Fibroblast of lung (primary cell): ENCODE measurements at regions not wholly inside any gene's neighbourhood (a gene's known extent, or its start where the extent isn't known, plus 50 kb on each side); places are given as distances from the start of the nearest gene placed in this dataset.

Source experiments
- DNase-seq, 2 donors: peaks; one replicate each; pipeline versions ENCODE4 v3.0.0 to v3.0.0-alpha.2; 2010; ENCODE audit warnings: low read depth in 2 of 2
- H2AFZ ChIP-seq: 2 replicates; pipeline ENCODE4 v1.5.1; 2012; ENCODE audit warnings: low read length, control low read depth, inconsistent platforms
- H3K27ac ChIP-seq: 2 replicates; pipeline ENCODE4 v1.5.1; 2011; ENCODE audit warnings: low read length, control low read depth; ENCODE audit not compliant: insufficient read depth
- H3K27me3 ChIP-seq: 2 replicates; pipeline ENCODE4 v1.5.1; 2011; ENCODE audit warnings: mild to moderate bottlenecking, low read length; ENCODE audit not compliant: control insufficient read depth, insufficient read depth
- H3K36me3 ChIP-seq: 2 replicates; pipeline ENCODE4 v1.5.1; 2011; ENCODE audit warnings: low read length; ENCODE audit not compliant: control insufficient read depth, insufficient read depth
- H3K4me1 ChIP-seq: 2 replicates; pipeline ENCODE4 v1.5.1; 2011; ENCODE audit warnings: low read length; ENCODE audit not compliant: control insufficient read depth, insufficient read depth; ENCODE audit errors: extremely low read depth
- H3K4me2 ChIP-seq: 2 replicates; pipeline ENCODE4 v1.5.1; 2011; ENCODE audit warnings: low read length, control low read depth; ENCODE audit not compliant: insufficient read depth; ENCODE audit errors: extremely low read depth
- H3K4me3 ChIP-seq, 4 experiments: fragments of 200-600 bp in 1 of 4; sonication (generic) in 1 of 4; replicated peaks in 1 of 4; 2 replicates each; pipeline ENCODE4 v1.5.1; 2011 to 2016; ENCODE audit warnings: low read length in 4 of 4, low read depth in 3 of 4, mild to moderate bottlenecking in 3 of 4, control low read depth in 2 of 4, inconsistent platforms in 1 of 4, mixed read lengths in 1 of 4; ENCODE audit not compliant: insufficient read depth in 1 of 4; ENCODE audit errors: control extremely low read depth in 1 of 4
- H3K79me2 ChIP-seq: 2 replicates; pipeline ENCODE4 v1.5.1; 2012; ENCODE audit warnings: mild to moderate bottlenecking, low read length, inconsistent platforms; ENCODE audit not compliant: control insufficient read depth, insufficient read depth
- H3K9ac ChIP-seq: 2 replicates; pipeline ENCODE4 v1.5.1; 2011; ENCODE audit warnings: mild to moderate bottlenecking, low read length, control low read depth; ENCODE audit not compliant: insufficient read depth
- H3K9me3 ChIP-seq: 2 replicates; pipeline ENCODE4 v1.5.1; 2012; ENCODE audit warnings: low read depth, low read length; ENCODE audit not compliant: control insufficient read depth, insufficient read depth
- H4K20me1 ChIP-seq: 2 replicates; pipeline ENCODE4 v1.5.1; 2011; ENCODE audit warnings: low read length; ENCODE audit not compliant: control insufficient read depth, insufficient read depth; ENCODE audit errors: extremely low read depth
- EZH2 ChIP-seq: IDR thresholded peaks from 2 replicates; pipeline ENCODE4 v1.5.1; 2012; ENCODE audit warnings: low read length, control low read depth, mild to moderate bottlenecking; ENCODE audit errors: missing control alignments
- TF ChIP-seq, protein P1 (sequence below), 2 donors: IDR thresholded peaks in 1 of 2; conservative IDR thresholded peaks in 1 of 2; 1 replicate in 1 of 2; 2 replicates in 1 of 2; pipeline ENCODE4 v1.5.1; 2011 to 2012; ENCODE audit warnings: low read length in 2 of 2, control low read depth in 1 of 2, inconsistent platforms in 1 of 2, low read depth in 1 of 2, mild to moderate bottlenecking in 1 of 2

DNA sequence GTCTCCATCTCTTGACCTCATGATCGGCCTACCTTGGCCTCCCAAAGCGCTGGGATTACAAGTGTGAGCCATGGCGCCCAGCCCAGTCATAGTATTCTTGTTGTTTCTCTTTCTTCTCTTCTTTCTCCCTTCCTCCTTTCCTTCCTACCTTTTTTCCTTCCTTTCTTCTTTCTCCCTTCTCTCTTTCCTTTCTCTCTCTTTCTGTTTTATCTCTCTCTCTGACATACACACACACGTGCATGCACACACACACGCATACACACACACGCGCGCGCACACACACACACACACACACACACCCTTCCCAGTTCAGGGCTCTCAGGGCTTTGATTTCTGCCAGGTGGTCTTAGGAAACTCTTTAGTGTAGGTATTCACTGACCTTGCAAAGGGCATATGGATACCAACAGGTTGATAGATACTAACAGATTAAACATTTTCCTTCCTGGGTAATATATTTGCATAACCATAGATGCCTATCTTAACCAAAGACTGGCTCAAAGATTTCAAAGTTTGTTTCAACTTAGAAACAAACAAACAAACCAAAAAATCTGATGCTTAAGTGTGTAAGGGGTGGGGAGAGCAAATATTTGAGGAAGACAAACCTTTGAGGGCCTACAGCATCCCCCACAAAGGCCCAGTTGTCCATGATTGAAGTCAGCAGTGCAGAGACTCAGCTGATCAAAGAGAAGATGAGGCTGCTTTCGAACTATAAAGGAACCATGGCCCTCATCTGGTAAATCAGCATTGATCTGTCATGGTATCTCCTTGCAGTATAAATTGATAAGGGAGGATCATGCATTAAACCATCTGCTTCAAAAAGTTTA, 288.2 kb upstream of the SEMA6A start:
- Histone ChIP-seq H3K27ac (no peak overlapping the region), H3K4me3 (no peak overlapping the region), H3K4me2 (no peak overlapping the region), H4K20me1 (no peaks in the 10 kb centered on the region), H3K36me3 (no peaks in the 10 kb centered on the region), H3K9me3 (no peaks in the 10 kb centered on the region), H3K4me1 (no peaks in the 10 kb centered on the region), H3K9ac (no peak overlapping the region), H3K27me3 (no peaks in the 10 kb centered on the region), H3K79me2 (no peaks in the 10 kb centered on the region), H2AFZ (no peak overlapping the region)
- TF ChIP-seq, protein P1, sequence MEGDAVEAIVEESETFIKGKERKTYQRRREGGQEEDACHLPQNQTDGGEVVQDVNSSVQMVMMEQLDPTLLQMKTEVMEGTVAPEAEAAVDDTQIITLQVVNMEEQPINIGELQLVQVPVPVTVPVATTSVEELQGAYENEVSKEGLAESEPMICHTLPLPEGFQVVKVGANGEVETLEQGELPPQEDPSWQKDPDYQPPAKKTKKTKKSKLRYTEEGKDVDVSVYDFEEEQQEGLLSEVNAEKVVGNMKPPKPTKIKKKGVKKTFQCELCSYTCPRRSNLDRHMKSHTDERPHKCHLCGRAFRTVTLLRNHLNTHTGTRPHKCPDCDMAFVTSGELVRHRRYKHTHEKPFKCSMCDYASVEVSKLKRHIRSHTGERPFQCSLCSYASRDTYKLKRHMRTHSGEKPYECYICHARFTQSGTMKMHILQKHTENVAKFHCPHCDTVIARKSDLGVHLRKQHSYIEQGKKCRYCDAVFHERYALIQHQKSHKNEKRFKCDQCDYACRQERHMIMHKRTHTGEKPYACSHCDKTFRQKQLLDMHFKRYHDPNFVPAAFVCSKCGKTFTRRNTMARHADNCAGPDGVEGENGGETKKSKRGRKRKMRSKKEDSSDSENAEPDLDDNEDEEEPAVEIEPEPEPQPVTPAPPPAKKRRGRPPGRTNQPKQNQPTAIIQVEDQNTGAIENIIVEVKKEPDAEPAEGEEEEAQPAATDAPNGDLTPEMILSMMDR (conservative IDR thresholded peaks at IDR 0.05 in 1 of 2, IDR thresholded peaks at IDR 0.05 in 1 of 2; ENCODE audit: low read depth in 1 of 2, low read length in 2 of 2) = no peak
- no peak for TF ChIP-seq EZH2
- no peak for DNase-seq

DNA sequence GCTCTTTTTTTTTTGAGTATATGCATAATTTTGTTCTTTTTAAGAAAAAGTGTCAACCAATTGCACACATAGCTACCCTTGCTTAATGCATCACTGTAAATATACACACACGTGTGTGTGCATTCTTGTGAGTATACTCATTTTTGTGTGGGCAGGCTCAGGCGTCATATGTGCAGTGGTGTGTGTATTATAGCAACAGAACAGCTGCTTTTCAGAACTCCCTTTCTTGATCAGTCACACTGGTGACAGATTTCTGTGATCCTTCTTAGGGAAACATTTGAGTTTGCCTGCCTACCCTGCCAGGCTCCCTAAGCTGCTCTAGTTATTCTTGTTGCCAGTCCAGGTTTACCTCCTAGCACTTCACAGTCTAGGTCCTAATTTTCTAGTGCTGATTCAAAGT, 287.0 kb upstream of the SEMA6A start:
- no peak overlapping the region for H2AFZ ChIP-seq
- H3K79me2 ChIP-seq = no peaks in the 10 kb centered on the region
- H4K20me1 ChIP-seq = no peaks in the 10 kb centered on the region
- DNase-seq = no peak
- no peak overlapping the region for H3K9ac ChIP-seq
- no peak overlapping the region for H3K27ac ChIP-seq
- no peak overlapping the region for H3K4me2 ChIP-seq
- H3K36me3 ChIP-seq = no peaks in the 10 kb centered on the region
- H3K4me3 ChIP-seq = no peak overlapping the region
- H3K9me3 ChIP-seq = no peaks in the 10 kb centered on the region
- no peak for TF ChIP-seq EZH2
- TF ChIP-seq, protein P1 (conservative IDR thresholded peaks at IDR 0.05 in 1 of 2, IDR thresholded peaks at IDR 0.05 in 1 of 2; ENCODE audit: low read depth in 1 of 2, low read length in 2 of 2) = no peak
- H3K27me3 ChIP-seq = no peaks in the 10 kb centered on the region
- no peaks in the 10 kb centered on the region for H3K4me1 ChIP-seq

DNA sequence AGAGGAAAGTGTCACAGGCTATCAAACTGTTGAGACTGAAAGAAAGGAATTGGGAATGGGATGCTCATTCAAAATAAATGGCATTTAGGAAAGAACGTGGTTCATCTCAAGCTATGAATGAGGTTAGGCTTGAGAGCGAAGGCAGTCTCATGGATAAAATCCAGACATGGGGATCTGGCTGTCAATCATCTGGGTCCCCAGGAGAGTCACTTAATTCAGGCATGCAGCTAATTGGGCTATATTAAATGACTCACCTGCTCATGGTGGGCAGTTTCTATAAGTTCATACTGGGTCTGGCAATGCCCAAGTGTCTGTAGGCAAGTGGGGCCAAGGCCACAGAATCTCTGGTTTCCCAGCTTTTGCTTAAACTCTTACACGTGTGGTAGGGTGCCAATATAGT, 286.5 kb upstream of the SEMA6A start:
- no peaks in the 10 kb centered on the region for H3K79me2 ChIP-seq
- TF ChIP-seq EZH2 = no peak
- TF ChIP-seq, protein P1 (conservative IDR thresholded peaks at IDR 0.05 in 1 of 2, IDR thresholded peaks at IDR 0.05 in 1 of 2; ENCODE audit: low read depth in 1 of 2, low read length in 2 of 2) = no peak
- H3K4me2 ChIP-seq = no peak overlapping the region
- H3K9ac ChIP-seq = no peak overlapping the region
- no peak overlapping the region for H2AFZ ChIP-seq
- H3K27me3 ChIP-seq = no peaks in the 10 kb centered on the region
- no peak overlapping the region for H3K27ac ChIP-seq
- no peaks in the 10 kb centered on the region for H4K20me1 ChIP-seq
- no peak overlapping the region for H3K4me3 ChIP-seq
- no peaks in the 10 kb centered on the region for H3K9me3 ChIP-seq
- no peaks in the 10 kb centered on the region for H3K4me1 ChIP-seq
- DNase-seq = no peak
- no peaks in the 10 kb centered on the region for H3K36me3 ChIP-seq
